NCI-H1092 treated with DMSO at 0.1 percent for 48 hours (cell line): ENCODE measurements at regions not wholly inside any gene's neighbourhood (a gene's known extent, or its start where the extent isn't known, plus 50 kb on each side); places are given as distances from the start of the nearest gene placed in this dataset.
A peak's percentile ranks its signal among the peaks of the same experiment; 100 is the strongest.

Experiments used
- DNase-seq: peaks from one replicate; lab custom pipeline; 2025; lab: John Stamatoyannopoulos, UW

- DNase-seq = peak; percentile 15
Measured at GRCh38 chrY:4483693-4484092, 516.4 kb upstream of the PCDH11Y start.
